Erythroblast (primary cell): ENCODE measurements at regions not wholly inside any gene's neighbourhood (a gene's known extent, or its start where the extent isn't known, plus 50 kb on each side); places are given as distances from the start of the nearest gene placed in this dataset.

Source experiments
- DNase-seq, 2 experiments: peaks; one replicate each; lab custom pipeline; 2025; lab: John Stamatoyannopoulos, UW
- GATA1 ChIP-seq: IDR thresholded peaks from 2 replicates; pipeline ENCODE4 v1.6.1; 2011; ENCODE audit warnings: low read depth, mild to moderate bottlenecking, control low read depth, low read length, moderate library complexity
- POLR2A ChIP-seq: IDR thresholded peaks from 2 replicates; pipeline ENCODE4 v1.6.1; 2011; ENCODE audit warnings: mild to moderate bottlenecking, low read length

DNA sequence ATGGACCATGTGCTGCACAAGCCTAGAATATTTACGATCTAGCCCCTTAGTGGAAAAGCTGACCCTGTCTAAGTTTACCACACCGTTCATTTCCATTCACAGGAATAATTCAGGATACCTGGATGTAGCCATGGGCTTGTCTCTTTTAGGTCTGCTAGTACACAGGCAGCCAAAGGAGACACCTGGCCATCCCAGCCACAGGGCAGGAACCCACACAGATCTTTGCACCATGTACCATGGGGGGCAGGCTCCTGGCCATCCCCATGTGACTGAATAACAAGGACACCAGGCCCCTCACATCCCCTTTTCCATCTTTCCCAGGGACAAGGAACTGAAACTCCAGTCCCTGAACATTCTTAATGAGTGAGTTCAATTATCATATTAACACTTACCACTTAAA lies 467.3 kb upstream of the MYT1L start:
- DNase-seq: no peak
- TF ChIP-seq POLR2A: no peak
- TF ChIP-seq GATA1: no peak

DNA sequence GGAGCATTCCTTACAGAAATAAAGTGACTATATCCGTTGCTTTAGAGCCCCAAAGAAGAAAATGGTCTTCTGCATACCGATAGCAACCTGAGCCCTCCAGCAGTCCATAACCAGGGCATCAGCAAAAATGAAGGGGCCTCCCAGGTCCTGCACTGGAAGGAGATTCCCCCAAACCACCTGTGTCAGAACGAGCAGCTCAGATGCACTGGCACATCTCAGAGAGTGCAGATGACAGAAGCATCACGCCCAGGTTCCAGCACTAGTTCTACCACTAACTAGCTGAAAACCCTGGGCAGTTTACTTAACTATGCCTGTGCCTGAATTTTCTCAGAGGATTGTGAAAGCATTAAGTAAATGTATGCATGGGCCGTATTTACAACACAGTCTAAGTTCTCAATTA lies 466.7 kb upstream of the MYT1L start:
- DNase-seq: no peak
- TF ChIP-seq POLR2A: no peak

DNA sequence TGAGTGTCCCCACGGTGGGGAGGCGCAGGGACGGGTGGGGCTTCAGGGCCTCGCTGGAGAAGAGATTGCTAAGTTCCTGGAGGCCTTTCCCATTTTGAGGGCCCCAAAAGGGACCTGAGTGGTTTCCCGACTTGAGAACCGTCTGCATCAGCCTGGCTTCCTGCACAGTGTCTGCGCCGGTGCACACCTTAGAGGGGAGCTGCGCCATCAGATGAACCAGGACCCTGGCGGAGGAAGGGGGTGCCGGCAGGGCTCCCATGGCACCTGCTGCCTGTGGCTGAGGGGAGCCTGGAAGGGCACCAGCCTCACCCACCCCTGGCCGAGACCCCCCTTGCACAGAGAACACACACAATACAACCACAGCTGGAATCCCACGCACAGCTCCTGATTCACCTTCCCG lies 465.1 kb upstream of the MYT1L start:
- DNase-seq: no peak
- TF ChIP-seq GATA1 (no peak), POLR2A (no peak)

DNA sequence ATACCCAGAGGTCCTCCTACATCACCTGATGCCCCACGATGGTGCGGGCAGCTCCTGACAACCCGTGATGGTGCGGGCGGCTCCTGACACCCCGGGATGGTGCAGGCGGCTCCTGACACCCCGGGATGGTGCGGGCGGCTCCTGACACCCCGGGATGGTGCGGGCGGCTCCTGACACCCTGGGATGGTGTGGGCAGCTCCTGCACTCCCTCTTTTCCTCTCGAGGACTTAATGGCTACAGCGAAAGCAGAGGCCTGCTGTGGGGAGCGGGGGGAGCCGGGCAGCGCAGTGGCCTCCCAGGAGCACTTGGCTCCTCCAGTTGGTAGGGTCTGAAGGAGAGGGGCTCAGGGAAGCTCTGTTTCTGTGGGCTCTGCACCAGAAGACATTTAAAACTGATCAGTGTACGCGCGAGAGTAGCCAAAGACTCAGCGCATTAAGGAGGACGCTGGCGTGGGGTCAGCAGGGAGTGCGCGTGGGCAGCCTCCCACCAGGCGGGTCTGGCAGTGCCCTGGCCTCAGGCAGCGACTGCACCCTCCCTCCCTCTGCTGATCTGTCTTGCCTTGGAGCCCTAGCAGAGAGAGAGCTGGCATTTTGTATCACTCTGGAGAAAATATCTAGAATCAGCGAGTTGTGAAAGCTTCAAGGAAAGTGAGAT lies 464.5 kb upstream of the MYT1L start:
- no peak for DNase-seq
- TF ChIP-seq POLR2A (no peak), GATA1 (no peak)

DNA sequence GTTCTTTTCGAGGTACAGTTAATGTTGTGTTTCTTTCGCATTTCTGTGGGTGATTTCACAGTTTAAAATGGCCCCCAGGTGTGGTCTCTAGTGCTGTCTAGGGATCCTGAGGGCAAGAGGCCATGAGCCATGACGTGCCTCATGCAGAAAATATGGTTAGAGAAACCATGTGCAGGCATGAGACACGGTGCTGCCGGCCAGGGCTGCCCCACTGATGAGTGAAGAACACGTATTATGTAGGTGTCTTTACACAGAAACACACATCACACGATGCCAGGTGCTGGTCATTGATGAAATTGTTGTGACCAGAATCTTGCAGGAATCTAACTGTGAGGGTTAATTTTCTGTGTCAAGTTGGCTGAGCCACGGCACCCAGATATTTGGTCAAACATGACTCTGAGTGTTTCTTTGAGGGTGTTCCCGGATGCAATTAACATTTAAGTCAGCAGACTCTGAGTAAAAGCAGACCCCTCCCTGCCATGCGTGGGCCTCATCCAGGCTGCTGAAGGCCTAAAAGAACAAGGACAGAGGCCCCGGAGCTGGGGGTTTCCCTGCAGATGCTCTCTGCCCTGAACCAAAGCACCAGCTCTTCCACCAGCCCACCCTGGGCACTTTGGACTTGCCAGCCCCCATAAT lies 463.0 kb upstream of the MYT1L start:
- DNase-seq: no peak
- TF ChIP-seq GATA1: no peak
- no peak for TF ChIP-seq POLR2A

DNA sequence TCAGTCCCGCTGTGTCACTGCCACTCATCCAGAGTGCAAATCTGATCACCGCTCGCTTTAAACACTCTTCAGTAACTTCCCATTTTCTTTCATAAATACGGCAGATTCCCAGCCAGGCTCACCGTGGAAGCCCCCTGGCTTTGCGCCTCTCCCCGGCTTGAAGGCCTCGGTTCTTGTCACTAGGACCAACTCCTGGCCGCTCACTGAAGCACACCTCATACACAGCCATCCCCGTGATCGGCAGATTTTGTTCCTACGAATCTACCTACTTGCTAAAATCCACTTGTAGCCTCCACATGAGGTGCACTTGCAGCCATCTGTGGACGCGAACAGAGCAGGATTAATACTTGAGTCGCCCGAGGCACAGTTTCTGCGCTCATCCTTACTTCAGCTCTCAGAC lies 462.4 kb upstream of the MYT1L start:
- DNase-seq: no peak

DNA sequence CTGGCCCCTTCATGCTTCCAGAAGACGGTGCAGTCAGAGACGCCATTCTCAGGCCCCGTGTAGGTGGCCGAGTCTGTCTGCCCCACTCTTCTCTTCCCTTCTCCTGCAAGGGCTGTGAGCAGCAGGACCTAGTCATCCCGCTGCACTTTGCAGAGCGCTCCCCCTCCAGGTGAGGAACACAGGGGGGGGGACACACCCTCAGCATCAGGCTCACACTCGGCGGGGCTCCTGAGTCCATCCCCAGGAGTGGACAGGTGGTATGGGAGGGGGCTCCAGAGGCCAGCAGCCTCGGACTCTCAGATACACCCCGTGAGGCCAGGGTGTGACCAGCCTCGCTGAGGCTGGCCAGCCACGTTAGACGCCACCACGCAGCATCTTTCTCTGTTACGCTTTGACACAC lies 460.5 kb upstream of the MYT1L start:
- no peak for TF ChIP-seq POLR2A
- TF ChIP-seq GATA1: no peak
- DNase-seq: no peak

More for the DNA sequence above, 462.4 kb upstream of the MYT1L start:
- no peak for TF ChIP-seq POLR2A
- TF ChIP-seq GATA1: no peak

DNA sequence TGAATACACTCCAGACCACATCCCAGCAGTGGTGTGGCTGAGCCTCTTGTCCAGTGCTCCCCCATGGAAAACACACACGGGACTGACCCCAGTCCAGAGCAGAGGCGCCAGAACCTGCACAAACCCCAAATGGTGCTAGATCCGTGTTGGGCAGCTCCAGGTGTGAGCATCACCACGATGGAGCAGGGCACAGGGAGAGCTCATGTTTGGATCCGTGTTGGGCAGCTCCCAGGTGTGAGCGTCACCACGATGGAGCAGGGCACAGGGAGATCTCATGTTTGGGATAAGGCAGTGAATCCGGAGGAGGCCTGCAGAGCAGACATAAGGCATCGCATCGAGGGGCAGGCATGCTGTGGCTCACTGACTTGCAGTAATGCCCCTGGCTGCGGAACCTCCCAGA lies 460.0 kb upstream of the MYT1L start:
- DNase-seq: no peak
- TF ChIP-seq GATA1: no peak
- no peak for TF ChIP-seq POLR2A

DNA sequence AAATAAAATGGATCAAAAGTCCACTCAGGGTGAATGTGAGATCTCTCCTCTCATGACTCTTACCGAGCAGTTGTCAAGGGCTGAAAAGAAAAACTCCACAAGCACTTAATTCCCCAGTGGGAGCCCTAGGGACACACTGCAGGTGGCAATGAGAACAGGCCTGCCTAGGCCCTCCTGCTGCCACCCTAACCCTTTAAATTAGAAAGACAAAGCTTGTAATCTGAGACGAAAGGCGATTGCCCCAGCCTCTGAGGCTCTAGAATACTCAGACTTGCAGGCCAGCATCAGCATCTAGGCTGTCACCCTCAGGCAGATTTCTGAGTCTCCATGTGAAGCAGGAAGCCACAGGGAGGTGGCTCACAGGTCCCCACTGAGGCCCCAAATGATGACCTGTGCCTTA lies 457.0 kb upstream of the MYT1L start:
- no peak for DNase-seq
- no peak for TF ChIP-seq GATA1
- no peak for TF ChIP-seq POLR2A

DNA sequence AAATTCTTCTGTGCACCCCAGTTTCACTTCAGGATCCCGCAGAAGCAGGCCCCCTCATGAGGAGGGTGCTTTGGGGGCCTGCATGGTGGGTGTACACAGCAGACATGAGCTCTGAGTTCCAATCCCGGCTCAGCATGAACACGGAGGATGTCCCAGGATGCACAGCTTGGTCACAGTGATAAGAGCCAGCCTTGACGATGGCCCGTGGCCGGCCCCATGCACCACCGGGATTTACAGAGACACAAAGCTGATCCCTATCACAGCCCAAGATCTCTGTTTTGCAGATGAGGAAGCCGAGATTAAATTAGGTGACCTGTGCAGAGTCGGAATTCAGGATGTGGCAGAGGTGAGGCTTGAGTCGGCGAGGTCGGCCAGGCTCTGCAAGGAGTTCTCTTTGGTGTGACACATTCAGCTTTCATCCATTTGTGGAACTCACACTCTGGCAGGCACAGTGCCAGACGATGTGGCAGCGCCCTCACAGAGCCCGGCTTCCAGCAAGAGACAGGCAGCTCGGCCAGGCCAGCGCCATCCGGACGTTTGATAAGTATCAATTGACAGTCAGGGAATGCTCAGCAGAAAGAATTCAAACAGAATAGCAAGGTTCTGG lies 456.3 kb upstream of the MYT1L start:
- no peak for TF ChIP-seq POLR2A
- TF ChIP-seq GATA1: no peak
- DNase-seq: no peak

DNA sequence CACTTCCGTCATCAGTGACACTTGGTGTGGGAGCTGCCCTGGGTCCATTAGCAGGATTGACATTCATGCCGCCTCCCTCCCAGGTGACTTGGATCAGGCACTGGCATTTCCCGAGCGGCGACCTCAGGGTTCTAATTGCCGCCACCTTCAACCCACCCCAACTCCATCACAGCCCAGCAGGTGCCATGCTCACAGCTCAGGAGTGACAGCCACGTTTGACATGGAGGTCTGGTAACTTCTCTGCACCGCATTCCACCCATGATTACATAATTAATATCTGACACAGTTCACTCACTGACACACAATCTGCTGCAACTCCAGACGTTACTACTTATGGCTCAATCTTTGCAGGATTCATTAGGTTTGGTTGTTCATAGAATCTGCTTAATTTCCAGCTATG lies 450.9 kb upstream of the MYT1L start:
- no peak for DNase-seq
- TF ChIP-seq GATA1 (no peak), POLR2A (no peak)

DNA sequence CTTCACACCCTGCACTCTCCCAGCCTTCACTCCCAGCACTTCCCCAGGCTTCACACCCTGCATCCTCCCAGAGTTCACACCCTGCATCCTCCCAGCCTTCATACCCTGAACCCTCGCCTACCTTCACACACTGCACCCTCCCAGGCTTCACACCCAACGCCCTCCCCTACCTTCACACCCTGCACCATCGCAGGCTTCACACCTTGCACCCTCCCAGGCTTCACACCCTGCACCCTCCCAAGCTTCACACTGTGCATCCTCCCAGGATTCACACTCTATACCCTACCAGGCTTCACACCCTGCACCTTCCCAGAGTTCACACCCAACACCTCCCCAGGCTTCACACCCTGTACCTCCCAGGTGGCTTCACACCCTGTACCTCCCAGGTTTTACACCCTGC lies 448.7 kb upstream of the MYT1L start:
- TF ChIP-seq GATA1: no peak
- no peak for TF ChIP-seq POLR2A
- no peak for DNase-seq

DNA sequence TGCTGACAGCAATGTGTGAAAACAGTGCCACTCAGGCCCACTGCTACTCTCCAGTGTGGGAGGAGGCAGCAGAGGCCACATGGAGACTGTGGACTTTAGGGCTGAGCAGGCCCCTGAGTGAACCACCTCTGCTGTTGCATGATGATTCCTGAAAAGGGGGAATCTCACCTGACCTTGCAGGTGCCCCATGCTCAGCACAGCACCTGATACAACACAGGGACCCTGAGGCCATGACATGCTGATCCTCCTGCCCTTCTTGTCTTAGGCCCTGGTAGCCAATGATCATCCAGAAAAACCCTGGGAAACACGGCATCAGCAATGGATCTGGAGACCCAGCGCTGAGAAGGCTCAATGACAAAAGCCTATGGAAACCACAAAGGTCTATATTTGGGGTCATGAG lies 446.8 kb upstream of the MYT1L start:
- no peak for TF ChIP-seq POLR2A
- no peak for DNase-seq

DNA sequence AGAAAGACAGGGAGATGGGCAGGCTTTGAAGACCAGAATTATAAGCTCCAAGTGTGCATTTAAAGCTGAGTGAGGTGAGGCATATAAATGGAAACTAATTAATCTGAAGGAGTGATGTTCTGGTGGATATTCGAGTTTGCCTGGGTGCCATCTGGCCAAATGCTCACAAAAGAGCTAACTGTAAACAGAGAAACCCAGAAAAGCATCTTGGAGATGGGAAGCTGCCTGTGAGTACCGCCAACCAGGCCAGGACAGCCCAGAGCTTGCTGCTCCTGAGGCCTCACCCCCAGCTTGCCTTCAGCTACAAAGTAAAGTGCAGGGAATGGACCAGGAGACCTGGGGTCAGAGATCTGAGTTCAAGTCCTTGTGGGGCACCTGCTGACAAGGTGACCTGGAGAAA lies 446.1 kb upstream of the MYT1L start:
- no peak for DNase-seq
- TF ChIP-seq POLR2A (no peak), GATA1 (no peak)

DNA sequence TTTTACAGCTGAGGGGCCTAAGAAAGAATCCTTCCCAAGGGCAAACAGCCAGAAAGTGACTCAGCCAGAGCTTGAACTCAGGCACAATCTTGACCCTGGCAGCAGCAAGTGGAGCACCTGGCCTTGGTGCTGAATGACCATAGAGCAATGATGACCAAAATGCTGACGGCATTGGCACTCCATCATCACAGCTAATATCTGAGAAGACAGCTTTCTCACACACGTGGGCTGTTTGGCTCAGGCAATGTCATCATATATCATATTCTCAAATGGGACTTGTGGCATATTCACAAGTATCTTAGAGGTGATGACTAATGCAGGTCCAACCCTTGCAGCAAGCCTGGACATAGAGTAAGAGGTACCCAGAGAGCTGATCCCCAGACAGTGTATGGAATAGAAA lies 443.9 kb upstream of the MYT1L start:
- TF ChIP-seq GATA1 (no peak), POLR2A (no peak)
- DNase-seq: no peak
